K562 (cell line): ENCODE measurements at regions not wholly inside any gene's neighbourhood (a gene's known extent, or its start where the extent isn't known, plus 50 kb on each side); places are given as distances from the start of the nearest gene placed in this dataset.

ENCODE experiments used
- ATAC-seq: fragments of 200-7000 bp; cut with Tn5 transposase; 3 replicates; pipeline ENCODE4 v1.9.1; 2020; ENCODE audit warnings: moderate library complexity
- BruUV-seq: library from RNA; stranded (reverse); fragments of 400-500 nt; replicated peaks from 2 replicates; lab custom pipeline; 2021; lab: Mats Ljungman, UMichigan
- CTCF ChIA-PET: fragments of 300-600 bp; formaldehyde crosslinking; extraction: SDS; loops from one replicate; lab custom pipeline; 2021; ENCODE audit warnings: low intra/inter-chr PET ratio; lab: Yijun Ruan, JAX
- POLR2A ChIA-PET: fragments of 300-600, 350-650 bp; sonication (Branson Sonifier 250); formaldehyde crosslinking; extraction: SDS; loops from one replicate; lab custom pipeline; 2021; ENCODE audit warnings: antibody characterized with exemption, inconsistent platforms; lab: Yijun Ruan, JAX
- DNase-seq, 4 experiments: peaks; one replicate each; pipeline versions ENCODE4 v3.0.0 to v3.0.0-alpha.2; 2011 to 2018; ENCODE audit warnings: low spot score in 3 of 4, mixed read lengths in 3 of 4; ENCODE audit errors: extremely low read depth in 1 of 4
- FAIRE-seq: peaks from 2 replicates; lab custom pipeline; 2011; peaks lifted over from hg19 to GRCh38; lab: Jason Lieb, UNC
- H2AFZ ChIP-seq: 2 replicates; pipeline ENCODE4 v1.6.0; 2011; ENCODE audit warnings: low read depth, low read length, control low read depth, inconsistent platforms
- H3K27ac ChIP-seq: fragments of 200-600 bp; 3 replicates; pipeline ENCODE4 v1.8.0; 2011; ENCODE audit warnings: low read depth, mild to moderate bottlenecking, control low read depth, inconsistent platforms, low read length, moderate library complexity, mixed read lengths; ENCODE audit errors: extremely low read depth
- H3K27me3 ChIP-seq, 2 experiments: fragments of 300-600 bp in 1 of 2; 2 replicates in 1 of 2; 3 replicates in 1 of 2; pipeline versions ENCODE4 v1.6.0 to v1.8.0; 2011; ENCODE audit warnings: inconsistent platforms in 2 of 2, low read length in 2 of 2, mild to moderate bottlenecking in 1 of 2, mixed read lengths in 1 of 2, moderate library complexity in 1 of 2; ENCODE audit not compliant: control insufficient read depth in 2 of 2, insufficient read depth in 2 of 2
- H3K36me3 ChIP-seq: fragments of 300-600 bp; 3 replicates; pipeline ENCODE4 v1.8.0; 2011; ENCODE audit warnings: mild to moderate bottlenecking, low read length, inconsistent platforms; ENCODE audit not compliant: control insufficient read depth, insufficient read depth
- H3K4me1 ChIP-seq, 2 experiments: fragments of 200-600 bp in 1 of 2; replicated peaks in 1 of 2; 2 replicates in 1 of 2; 3 replicates in 1 of 2; pipeline versions ENCODE4 v1.5.1 to v1.8.0; 2011; ENCODE audit warnings: inconsistent platforms in 2 of 2, low read length in 2 of 2, mild to moderate bottlenecking in 1 of 2, mixed read lengths in 1 of 2, moderate library complexity in 1 of 2; ENCODE audit not compliant: control insufficient read depth in 2 of 2, insufficient read depth in 2 of 2
- H3K4me2 ChIP-seq: 2 replicates; pipeline ENCODE4 v1.6.1; 2011; ENCODE audit warnings: low read length, control low read depth, inconsistent platforms, mixed read lengths; ENCODE audit not compliant: insufficient read depth
- H3K4me3 ChIP-seq: fragments of 200-600 bp; sonication (generic), shearing (Covaris generic); 2 replicates; pipeline ENCODE4 v1.5.1; 2016; ENCODE audit warnings: control low read depth, inconsistent platforms
- H3K79me2 ChIP-seq: fragments of 200-600 bp; 3 replicates; pipeline ENCODE4 v1.8.0; 2011; ENCODE audit warnings: low read length, inconsistent platforms; ENCODE audit not compliant: control insufficient read depth, insufficient read depth
- H3K9ac ChIP-seq, 2 experiments: 2 replicates each; pipeline versions ENCODE4 v1.6.0 to v1.6.1; 2011; ENCODE audit warnings: low read depth in 2 of 2, low read length in 2 of 2, control low read depth in 1 of 2, inconsistent platforms in 1 of 2, mild to moderate bottlenecking in 1 of 2, mixed read lengths in 1 of 2; ENCODE audit not compliant: insufficient read depth in 1 of 2
- H3K9me1 ChIP-seq: one replicate; pipeline ENCODE4 v1.6.0; 2011; ENCODE audit warnings: inconsistent platforms, mild to moderate bottlenecking, low read length, moderate library complexity; ENCODE audit not compliant: control insufficient read depth, insufficient read depth
- H3K9me3 ChIP-seq: replicated peaks from 2 replicates; pipeline ENCODE4 v1.5.1; 2011; ENCODE audit warnings: low read depth, low read length, inconsistent platforms; ENCODE audit not compliant: control insufficient read depth, insufficient read depth
- H4K20me1 ChIP-seq: replicated peaks from 2 replicates; pipeline ENCODE4 v1.6.1; 2011; ENCODE audit warnings: low read length, inconsistent platforms, mixed read lengths; ENCODE audit not compliant: control insufficient read depth, insufficient read depth
- ARHGAP35 ChIP-seq: fragments of 450-650 bp; IDR thresholded peaks from 2 replicates; pipeline ENCODE4 v1.6.1; 2018; ENCODE audit not compliant: partially characterized antibody
- ARID1B ChIP-seq: fragments of 450-650 bp; IDR thresholded peaks from 2 replicates; pipeline ENCODE4 v1.6.1; 2016; ENCODE audit warnings: antibody characterized with exemption, mild to moderate bottlenecking, inconsistent platforms
- BRD4 ChIP-seq: fragments of 200-600 bp; sonication (generic); IDR thresholded peaks from 2 replicates; pipeline ENCODE4 v1.6.1; 2017; ENCODE audit warnings: inconsistent platforms
- CHCHD3 ChIP-seq: fragments of 250-450 bp; sonication (Bioruptor Pico); IDR thresholded peaks from 2 replicates; pipeline ENCODE4 v2.1.2; 2022; ENCODE audit warnings: mild to moderate bottlenecking
- CREBBP ChIP-seq: IDR thresholded peaks from one replicate; pipeline ENCODE4 v1.6.1; 2012; ENCODE audit warnings: low read depth, mild to moderate bottlenecking, control low read depth, inconsistent platforms, low read length
- CTCFL ChIP-seq: IDR thresholded peaks from 2 replicates; pipeline ENCODE4 v1.6.1; 2011; ENCODE audit warnings: borderline replicate concordance, low read depth, mild to moderate bottlenecking, moderate library complexity, low read length; ENCODE audit not compliant: insufficient read depth, poor library complexity, severe bottlenecking
- FOXK1 ChIP-seq: sonication (generic); formaldehyde crosslinking; IDR thresholded peaks from 2 replicates; pipeline ENCODE4 v1.8.0; 2022; ENCODE audit warnings: missing genetic modification reagents, mild to moderate bottlenecking, borderline replicate concordance
- HNRNPLL ChIP-seq: fragments of 200-400 bp; formaldehyde crosslinking; IDR thresholded peaks from 2 replicates; pipeline ENCODE4 v1.6.1; 2017; ENCODE audit warnings: low read length, low read depth, mild to moderate bottlenecking; ENCODE audit not compliant: poor library complexity, severe bottlenecking
- MTA1 ChIP-seq: fragments of 450-650 bp; IDR thresholded peaks from 2 replicates; pipeline ENCODE4 v1.6.1; 2017; ENCODE audit warnings: borderline replicate concordance
- NFYB ChIP-seq: IDR thresholded peaks from 2 replicates; pipeline ENCODE4 v1.6.1; 2011; ENCODE audit warnings: mild to moderate bottlenecking, moderate library complexity; ENCODE audit not compliant: insufficient read length; ENCODE audit errors: extremely low read depth
- RBBP5 ChIP-seq: fragments of 200-600 bp; sonication (generic); IDR thresholded peaks from 2 replicates; pipeline ENCODE4 v1.6.1; 2012; ENCODE audit warnings: borderline replicate concordance, mild to moderate bottlenecking, low read length, control low read depth, inconsistent platforms; ENCODE audit not compliant: insufficient read depth, poor library complexity, severe bottlenecking
- RHOXF2B ChIP-seq: fragments of 250-450 bp; sonication (Bioruptor Pico); conservative IDR thresholded peaks from 2 replicates; pipeline ENCODE4 v1.5.1; 2021
- SMAD1 ChIP-seq: fragments of 150-350 bp; IDR thresholded peaks from 2 replicates; pipeline ENCODE4 v1.6.1; 2014; ENCODE audit warnings: low read length, low read depth; ENCODE audit not compliant: partially characterized antibody
- ZBTB17 ChIP-seq: fragments of 450-650 bp; formaldehyde crosslinking; IDR thresholded peaks from 2 replicates; pipeline ENCODE4 v1.4.0; 2020; ENCODE audit warnings: mild to moderate bottlenecking
- ZBTB34 ChIP-seq: fragments of 250-450 bp; sonication (Bioruptor Pico); IDR thresholded peaks from 2 replicates; pipeline ENCODE4 v1.8.0; 2021; ENCODE audit warnings: mild to moderate bottlenecking, moderate library complexity
- ZFPM2 ChIP-seq: fragments of 250-450 bp; sonication (Bioruptor Pico); IDR thresholded peaks from 2 replicates; pipeline ENCODE4 v1.5.1; 2022; ENCODE audit warnings: mild to moderate bottlenecking
- WGBS: fragments of 100-300 bp; shearing (Covaris generic); methylation state at CpG from one replicate; pipeline ENCODE4 v1.1.6; 2016; ENCODE audit warnings: low coverage, mixed read lengths; ENCODE audit not compliant: insufficient coverage; ENCODE audit errors: missing lambda C conversion rate; 5-methylcytosine and 5-hydroxymethylcytosine counted together
- in situ Hi-C: fragments of 300-500 bp; cut with MboI; formaldehyde crosslinking; loops from 4 replicates; pipeline ENCODE4 v1.15.0; 2018; ENCODE audit warnings: inconsistent platforms, mixed read lengths
- intact Hi-C: fragments of 100-400 bp; cut with micrococcal nuclease; formaldehyde crosslinking; loops from 2 replicates; pipeline ENCODE4 v1.14.2; 2022

- CTCF ChIA-PET, result no interaction called here
- Histone ChIP-seq H3K79me2 (no peaks in the 10 kb centered on the region), H3K27me3 (peaks cover 47 to 67% of the 10 kb centered on the region in 2 experiments), H3K27ac (no peak overlapping the region), H3K4me3 (no peak overlapping the region), H3K9ac (no peak overlapping the region), H3K36me3 (no peaks in the 10 kb centered on the region), H3K9me1 (no peaks in the 10 kb centered on the region), H3K9me3 (no peaks in the 10 kb centered on the region), H2AFZ (no peak overlapping the region), H3K4me1 (peaks cover 0 to 3% of the 10 kb centered on the region in 2 experiments; a peak in 1 of 5 replicates), H3K4me2 (no peak overlapping the region), H4K20me1 (no peaks in the 10 kb centered on the region)
- intact Hi-C loops (no loop called here), in situ Hi-C loops (no loop called here)
- DNase-seq, result no peak
- FAIRE-seq, result no peak
- BruUV-seq, result no TSS peak
- WGBS, result 0% methylated on average over 20 of the region's 21 CpGs
- ATAC-seq, result 0 out of 3 replicates have a peak, but pooled peaks have one; percentile 18
- POLR2A ChIA-PET, result no interaction called here
- TF ChIP-seq RHOXF2B (CRISPR knock-in tag) (no peak), RBBP5 (no peak), CTCFL (no peak), CREBBP (no peak), FOXK1 (CRISPR knock-in tag) (no peak), ARHGAP35 (no peak), CHCHD3 (CRISPR knock-in tag) (no peak), ARID1B (no peak), NFYB (no peak), MTA1 (no peak), BRD4 (no peak), ZFPM2 (CRISPR knock-in tag) (no peak), SMAD1 (no peak), ZBTB17 (CRISPR knock-in tag) (no peak), HNRNPLL (no peak), ZBTB34 (CRISPR knock-in tag) (no peak)
These were observed 103.9 kb upstream of the AFDN start for GRCh38 chr6:167722634-167723309.
